WTC11 (cell line): ENCODE measurements at regions not wholly inside any gene's neighbourhood (a gene's known extent, or its start where the extent isn't known, plus 50 kb on each side); places are given as distances from the start of the nearest gene placed in this dataset.

Source experiments
- ATF1 ChIP-seq: sonication (generic); formaldehyde crosslinking; IDR thresholded peaks from 2 replicates; pipeline ENCODE4 v1.8.1; 2023; ENCODE audit warnings: mild to moderate bottlenecking, moderate library complexity, missing genetic modification reagents
- MAX ChIP-seq: sonication (generic); formaldehyde crosslinking; IDR thresholded peaks from 2 replicates; pipeline ENCODE4 v1.8.0; 2022; ENCODE audit warnings: mild to moderate bottlenecking, missing genetic modification reagents
- TF ChIP-seq, protein P1 (sequence below): sonication (generic); formaldehyde crosslinking; IDR thresholded peaks from 2 replicates; pipeline ENCODE4 v1.8.1; 2023; ENCODE audit warnings: mild to moderate bottlenecking, missing genetic modification reagents, borderline replicate concordance
- TF ChIP-seq, protein P2 (sequence below): fragments of 200-600 bp; IDR thresholded peaks from 2 replicates; pipeline ENCODE4 v1.8.0; 2022; ENCODE audit warnings: antibody characterized with exemption

DNA sequence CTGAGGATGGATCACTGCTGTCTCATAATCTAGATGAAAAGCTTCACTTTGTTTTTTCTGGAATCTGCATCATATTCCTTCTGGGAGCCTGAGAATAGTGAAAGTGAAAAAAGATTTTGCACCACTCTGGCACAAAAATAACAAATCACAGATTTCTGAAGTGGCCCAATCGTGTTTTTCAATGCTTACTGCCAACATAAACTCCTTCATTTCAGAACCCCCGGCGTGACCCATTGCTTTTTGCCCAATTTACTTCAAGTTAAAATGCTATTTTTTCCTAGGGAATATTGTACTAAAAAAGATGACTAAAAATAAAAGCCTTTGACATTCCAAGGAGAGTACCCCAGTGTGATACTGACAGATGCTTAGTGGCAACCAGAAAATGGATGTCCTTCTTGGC is 53.7 kb upstream of the ANK3 start:
- TF ChIP-seq, protein P1, sequence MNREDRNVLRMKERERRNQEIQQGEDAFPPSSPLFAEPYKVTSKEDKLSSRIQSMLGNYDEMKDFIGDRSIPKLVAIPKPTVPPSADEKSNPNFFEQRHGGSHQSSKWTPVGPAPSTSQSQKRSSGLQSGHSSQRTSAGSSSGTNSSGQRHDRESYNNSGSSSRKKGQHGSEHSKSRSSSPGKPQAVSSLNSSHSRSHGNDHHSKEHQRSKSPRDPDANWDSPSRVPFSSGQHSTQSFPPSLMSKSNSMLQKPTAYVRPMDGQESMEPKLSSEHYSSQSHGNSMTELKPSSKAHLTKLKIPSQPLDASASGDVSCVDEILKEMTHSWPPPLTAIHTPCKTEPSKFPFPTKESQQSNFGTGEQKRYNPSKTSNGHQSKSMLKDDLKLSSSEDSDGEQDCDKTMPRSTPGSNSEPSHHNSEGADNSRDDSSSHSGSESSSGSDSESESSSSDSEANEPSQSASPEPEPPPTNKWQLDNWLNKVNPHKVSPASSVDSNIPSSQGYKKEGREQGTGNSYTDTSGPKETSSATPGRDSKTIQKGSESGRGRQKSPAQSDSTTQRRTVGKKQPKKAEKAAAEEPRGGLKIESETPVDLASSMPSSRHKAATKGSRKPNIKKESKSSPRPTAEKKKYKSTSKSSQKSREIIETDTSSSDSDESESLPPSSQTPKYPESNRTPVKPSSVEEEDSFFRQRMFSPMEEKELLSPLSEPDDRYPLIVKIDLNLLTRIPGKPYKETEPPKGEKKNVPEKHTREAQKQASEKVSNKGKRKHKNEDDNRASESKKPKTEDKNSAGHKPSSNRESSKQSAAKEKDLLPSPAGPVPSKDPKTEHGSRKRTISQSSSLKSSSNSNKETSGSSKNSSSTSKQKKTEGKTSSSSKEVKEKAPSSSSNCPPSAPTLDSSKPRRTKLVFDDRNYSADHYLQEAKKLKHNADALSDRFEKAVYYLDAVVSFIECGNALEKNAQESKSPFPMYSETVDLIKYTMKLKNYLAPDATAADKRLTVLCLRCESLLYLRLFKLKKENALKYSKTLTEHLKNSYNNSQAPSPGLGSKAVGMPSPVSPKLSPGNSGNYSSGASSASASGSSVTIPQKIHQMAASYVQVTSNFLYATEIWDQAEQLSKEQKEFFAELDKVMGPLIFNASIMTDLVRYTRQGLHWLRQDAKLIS, result no peak
- no peak for TF ChIP-seq ATF1
- TF ChIP-seq, protein P2, sequence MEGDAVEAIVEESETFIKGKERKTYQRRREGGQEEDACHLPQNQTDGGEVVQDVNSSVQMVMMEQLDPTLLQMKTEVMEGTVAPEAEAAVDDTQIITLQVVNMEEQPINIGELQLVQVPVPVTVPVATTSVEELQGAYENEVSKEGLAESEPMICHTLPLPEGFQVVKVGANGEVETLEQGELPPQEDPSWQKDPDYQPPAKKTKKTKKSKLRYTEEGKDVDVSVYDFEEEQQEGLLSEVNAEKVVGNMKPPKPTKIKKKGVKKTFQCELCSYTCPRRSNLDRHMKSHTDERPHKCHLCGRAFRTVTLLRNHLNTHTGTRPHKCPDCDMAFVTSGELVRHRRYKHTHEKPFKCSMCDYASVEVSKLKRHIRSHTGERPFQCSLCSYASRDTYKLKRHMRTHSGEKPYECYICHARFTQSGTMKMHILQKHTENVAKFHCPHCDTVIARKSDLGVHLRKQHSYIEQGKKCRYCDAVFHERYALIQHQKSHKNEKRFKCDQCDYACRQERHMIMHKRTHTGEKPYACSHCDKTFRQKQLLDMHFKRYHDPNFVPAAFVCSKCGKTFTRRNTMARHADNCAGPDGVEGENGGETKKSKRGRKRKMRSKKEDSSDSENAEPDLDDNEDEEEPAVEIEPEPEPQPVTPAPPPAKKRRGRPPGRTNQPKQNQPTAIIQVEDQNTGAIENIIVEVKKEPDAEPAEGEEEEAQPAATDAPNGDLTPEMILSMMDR, result no peak
- TF ChIP-seq MAX (CRISPR knock-in tag), result no peak
